Ramos (cell line): ENCODE measurements at regions not wholly inside any gene's neighbourhood (a gene's known extent, or its start where the extent isn't known, plus 50 kb on each side); places are given as distances from the start of the nearest gene placed in this dataset.

ENCODE experiments used
- in situ Hi-C: fragments of 300-500 bp; cut with MboI; formaldehyde crosslinking; loops from one replicate; pipeline ENCODE4 v1.14.3; 2022; ENCODE audit warnings: low sequenced_read_pairs; ENCODE audit not compliant: unreplicated experiment

GRCh38 chr3:177354466-177354865 is 157.2 kb upstream of the TBL1XR1 start:
- in situ Hi-C loops = loop anchor here (25.0 kb wide), 1 partner anchor 292 kb away; no protein-coding TSS in a partner anchor

- in situ Hi-C loops = loop anchor here (5.0 to 25.0 kb wide), 2 partner anchors 159 to 294 kb away; partner anchors contain the start of gene TBL1XR1
Observed at GRCh38 chr3:177356113-177356512, 158.8 kb upstream of the TBL1XR1 start.

GRCh38 chr3:177356952-177357351 is 159.7 kb upstream of the TBL1XR1 start:
- in situ Hi-C loops = loop anchor here (5.0 to 25.0 kb wide), 2 partner anchors 160 to 295 kb away; partner anchors contain the start of gene TBL1XR1

- in situ Hi-C loops = loop anchor here (5.0 to 25.0 kb wide), 2 partner anchors 160 to 295 kb away; partner anchors contain the start of gene TBL1XR1
Observed at GRCh38 chr3:177357352-177358090, 160.2 kb upstream of the TBL1XR1 start.

GRCh38 chr3:177358091-177358976 is 161.1 kb upstream of the TBL1XR1 start:
- in situ Hi-C loops = loop anchor here (5.0 to 25.0 kb wide), 2 partner anchors 161 to 296 kb away; partner anchors contain the start of gene TBL1XR1

- in situ Hi-C loops = loop anchor here (5.0 to 25.0 kb wide), 2 partner anchors 162 to 297 kb away; partner anchors contain the start of gene TBL1XR1
Observed at GRCh38 chr3:177358977-177359592, 161.8 kb upstream of the TBL1XR1 start.

- in situ Hi-C loops = loop anchor here (5.0 to 25.0 kb wide), 2 partner anchors 162 to 297 kb away; partner anchors contain the start of gene TBL1XR1
Observed at GRCh38 chr3:177359593-177360357, 162.5 kb upstream of the TBL1XR1 start.

- in situ Hi-C loops = loop anchor here (25.0 kb wide), 1 partner anchor 299 kb away; no protein-coding TSS in a partner anchor
Observed at GRCh38 chr3:177361081-177361938, 164.0 kb upstream of the TBL1XR1 start.

GRCh38 chr3:177362626-177363025 is 165.3 kb upstream of the TBL1XR1 start:
- in situ Hi-C loops = loop anchor here (25.0 kb wide), 1 partner anchor 300 kb away; no protein-coding TSS in a partner anchor

- in situ Hi-C loops = loop anchor here (25.0 kb wide), 1 partner anchor 302 kb away; no protein-coding TSS in a partner anchor
Observed at GRCh38 chr3:177364236-177364635, 167.0 kb upstream of the TBL1XR1 start.

- in situ Hi-C loops = loop anchor here (25.0 kb wide), 1 partner anchor 303 kb away; no protein-coding TSS in a partner anchor
Observed at GRCh38 chr3:177365294-177365693, 168.0 kb upstream of the TBL1XR1 start.

GRCh38 chr3:177367788-177368187 is 170.5 kb upstream of the TBL1XR1 start:
- in situ Hi-C loops = loop anchor here (25.0 kb wide), 1 partner anchor 305 kb away; no protein-coding TSS in a partner anchor

- in situ Hi-C loops = loop anchor here (25.0 kb wide), 1 partner anchor 308 kb away; no protein-coding TSS in a partner anchor
Observed at GRCh38 chr3:177370246-177370822, 173.1 kb upstream of the TBL1XR1 start.

GRCh38 chr3:177371146-177371545 is 173.9 kb upstream of the TBL1XR1 start:
- in situ Hi-C loops = loop anchor here (25.0 kb wide), 1 partner anchor 309 kb away; no protein-coding TSS in a partner anchor

GRCh38 chr3:177371888-177372287 is 174.6 kb upstream of the TBL1XR1 start:
- in situ Hi-C loops = loop anchor here (25.0 kb wide), 1 partner anchor 310 kb away; no protein-coding TSS in a partner anchor

GRCh38 chr3:177374323-177374722 is 177.0 kb upstream of the TBL1XR1 start:
- in situ Hi-C loops = loop anchor here (25.0 kb wide), 1 partner anchor 312 kb away; no protein-coding TSS in a partner anchor

- in situ Hi-C loops = no loop called here
Observed at GRCh38 chr3:177375316-177375715, 178.0 kb upstream of the TBL1XR1 start.
